PC-9 (cell line): ENCODE measurements at regions not wholly inside any gene's neighbourhood (a gene's known extent, or its start where the extent isn't known, plus 50 kb on each side); places are given as distances from the start of the nearest gene placed in this dataset.

Experiments used
- EZH2 ChIP-seq: fragments of 200-600 bp; sonication (generic); IDR thresholded peaks from 2 replicates; pipeline ENCODE4 v1.8.0; 2017; ENCODE audit warnings: antibody characterized with exemption, low read depth
- TF ChIP-seq, protein P1 (sequence below): fragments of 200-600 bp; sonication (generic); conservative IDR thresholded peaks from 2 replicates; pipeline ENCODE4 v1.6.1; 2017; ENCODE audit warnings: mixed run types, antibody characterized with exemption, mild to moderate bottlenecking, moderate library complexity

DNA sequence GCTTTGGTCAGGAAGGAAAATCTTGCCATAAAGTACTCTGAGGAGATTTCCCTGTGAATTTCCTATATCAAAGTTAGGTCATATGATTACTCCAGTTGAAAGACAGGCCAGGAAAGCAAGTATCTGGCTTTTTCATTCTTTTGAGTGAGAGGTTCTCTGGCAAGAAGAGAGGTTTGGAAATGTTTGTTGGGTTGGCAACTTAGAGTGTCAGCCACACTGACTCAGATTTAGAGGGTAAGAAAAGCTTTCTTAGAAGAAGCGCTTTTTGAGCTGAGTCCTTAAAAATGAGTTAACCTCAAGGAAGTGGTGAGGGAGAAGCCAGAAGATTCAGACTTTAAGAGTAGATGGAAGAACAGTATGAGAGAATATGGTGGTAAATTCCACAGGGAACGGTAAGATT, 86.1 kb upstream of the BDNF start:
- TF ChIP-seq EZH2 = no peak
- TF ChIP-seq, protein P1, sequence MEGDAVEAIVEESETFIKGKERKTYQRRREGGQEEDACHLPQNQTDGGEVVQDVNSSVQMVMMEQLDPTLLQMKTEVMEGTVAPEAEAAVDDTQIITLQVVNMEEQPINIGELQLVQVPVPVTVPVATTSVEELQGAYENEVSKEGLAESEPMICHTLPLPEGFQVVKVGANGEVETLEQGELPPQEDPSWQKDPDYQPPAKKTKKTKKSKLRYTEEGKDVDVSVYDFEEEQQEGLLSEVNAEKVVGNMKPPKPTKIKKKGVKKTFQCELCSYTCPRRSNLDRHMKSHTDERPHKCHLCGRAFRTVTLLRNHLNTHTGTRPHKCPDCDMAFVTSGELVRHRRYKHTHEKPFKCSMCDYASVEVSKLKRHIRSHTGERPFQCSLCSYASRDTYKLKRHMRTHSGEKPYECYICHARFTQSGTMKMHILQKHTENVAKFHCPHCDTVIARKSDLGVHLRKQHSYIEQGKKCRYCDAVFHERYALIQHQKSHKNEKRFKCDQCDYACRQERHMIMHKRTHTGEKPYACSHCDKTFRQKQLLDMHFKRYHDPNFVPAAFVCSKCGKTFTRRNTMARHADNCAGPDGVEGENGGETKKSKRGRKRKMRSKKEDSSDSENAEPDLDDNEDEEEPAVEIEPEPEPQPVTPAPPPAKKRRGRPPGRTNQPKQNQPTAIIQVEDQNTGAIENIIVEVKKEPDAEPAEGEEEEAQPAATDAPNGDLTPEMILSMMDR = no peak
